H1 (cell line): ENCODE measurements at regions not wholly inside any gene's neighbourhood (a gene's known extent, or its start where the extent isn't known, plus 50 kb on each side); places are given as distances from the start of the nearest gene placed in this dataset.

Experiments
- CTCF ChIA-PET: fragments of 300-600 bp; sonication (Branson Sonifier 250); formaldehyde crosslinking; loops from one replicate; lab custom pipeline; 2021; ENCODE audit not compliant: partially characterized antibody; lab: Charles Lee
- POLR2A ChIA-PET: fragments of 300-600 bp; sonication (Branson Sonifier 250); formaldehyde crosslinking; loops from one replicate; lab custom pipeline; 2021; ENCODE audit warnings: inconsistent platforms; ENCODE audit not compliant: partially characterized antibody; lab: Charles Lee
- DNase-seq, 2 experiments: peaks; one replicate each; pipeline versions ENCODE4 v3.0.0 to v3.0.0-alpha.2; 2010 to 2022; ENCODE audit warnings: low spot score in 2 of 2, low read depth in 1 of 2, mixed read lengths in 1 of 2
- FAIRE-seq: peaks from 2 replicates; lab custom pipeline; 2011; peaks lifted over from hg19 to GRCh38; lab: Jason Lieb, UNC
- H2AFZ ChIP-seq: 2 replicates; pipeline ENCODE4 v1.8.1; 2012; ENCODE audit warnings: low read length, inconsistent platforms
- H2AK5ac ChIP-seq: 2 replicates; pipeline ENCODE4 v1.6.1; 2013; ENCODE audit warnings: low read depth, low read length
- H2BK120ac ChIP-seq: replicated peaks from 2 replicates; pipeline ENCODE3; 2013; ENCODE audit warnings: low read depth, low read length, inconsistent platforms
- H2BK12ac ChIP-seq: 2 replicates; pipeline ENCODE4 v1.6.1; 2013; ENCODE audit warnings: low read depth, low read length
- H2BK15ac ChIP-seq: 2 replicates; pipeline ENCODE4 v1.6.1; 2013; ENCODE audit warnings: low read length
- H2BK20ac ChIP-seq: 2 replicates; pipeline ENCODE4 v1.6.1; 2013; ENCODE audit warnings: low read length
- H2BK5ac ChIP-seq: 2 replicates; pipeline ENCODE4 v1.6.1; 2013; ENCODE audit warnings: low read depth, low read length
- H3K14ac ChIP-seq: 2 replicates; pipeline ENCODE4 v1.6.1; 2013; ENCODE audit warnings: inconsistent platforms; ENCODE audit not compliant: insufficient read length
- H3K18ac ChIP-seq: 2 replicates; pipeline ENCODE4 v1.6.1; 2013; ENCODE audit warnings: low read length; ENCODE audit errors: extremely low read depth
- H3K23ac ChIP-seq: 2 replicates; pipeline ENCODE4 v1.6.1; 2013; ENCODE audit warnings: inconsistent platforms; ENCODE audit not compliant: insufficient read length
- H3K23me2 ChIP-seq: 2 replicates; pipeline ENCODE4 v1.6.1; 2013; ENCODE audit warnings: low read depth, low read length
- H3K27ac ChIP-seq: 2 replicates; pipeline ENCODE4 v1.6.1; 2011; ENCODE audit warnings: low read depth, low read length, inconsistent platforms
- H3K27me3 ChIP-seq, 4 experiments: replicated peaks in 1 of 4; 1 replicate in 1 of 4; 2 replicates in 3 of 4; pipeline versions ENCODE4 v1.6.1 to v1.8.1; 2011 to 2013; ENCODE audit warnings: low read length in 3 of 4, mild to moderate bottlenecking in 3 of 4, inconsistent platforms in 2 of 4, mixed read lengths in 2 of 4, moderate library complexity in 1 of 4; ENCODE audit not compliant: control insufficient read depth in 3 of 4, insufficient read depth in 3 of 4; ENCODE audit errors: extremely low read depth in 1 of 4
- H3K36me3 ChIP-seq, 4 experiments: 2 replicates each; pipeline versions ENCODE4 v1.6.1 to v1.8.1; 2011 to 2013; ENCODE audit warnings: mild to moderate bottlenecking in 4 of 4, low read length in 3 of 4, moderate library complexity in 2 of 4, control low read depth in 1 of 4, inconsistent platforms in 1 of 4; ENCODE audit not compliant: insufficient read depth in 4 of 4, control insufficient read depth in 2 of 4
- H3K4ac ChIP-seq: replicated peaks from 2 replicates; pipeline ENCODE3; 2013; ENCODE audit warnings: low read length, low read depth, mixed read lengths, inconsistent platforms; ENCODE audit not compliant: insufficient read length
- H3K4me1 ChIP-seq, 4 experiments: replicated peaks in 1 of 4; 1 replicate in 1 of 4; 2 replicates in 3 of 4; pipeline versions ENCODE4 v1.6.1 to v1.8.1; 2011 to 2013; ENCODE audit warnings: low read length in 3 of 4, inconsistent platforms in 2 of 4, mixed read lengths in 1 of 4; ENCODE audit not compliant: insufficient read depth in 4 of 4, control insufficient read depth in 3 of 4
- H3K4me2 ChIP-seq, 2 experiments: 2 replicates each; pipeline versions ENCODE4 v1.6.1 to v1.8.1; 2011 to 2013; ENCODE audit warnings: low read depth in 2 of 2, low read length in 2 of 2, control low read depth in 1 of 2, inconsistent platforms in 1 of 2, mild to moderate bottlenecking in 1 of 2; ENCODE audit not compliant: insufficient read depth in 1 of 2
- H3K4me3 ChIP-seq, 4 experiments: fragments of 200-600, 300-600 bp in 1 of 4; sonication (generic), shearing (Covaris generic), sonication (Bioruptor Twin) in 1 of 4; 2 replicates each; pipeline versions ENCODE4 v1.5.1 to v1.8.1; 2011 to 2016; ENCODE audit warnings: low read length in 4 of 4, low read depth in 3 of 4, control low read depth in 2 of 4, inconsistent platforms in 2 of 4, mild to moderate bottlenecking in 2 of 4, mixed read lengths in 1 of 4, moderate library complexity in 1 of 4; ENCODE audit not compliant: insufficient read depth in 2 of 4; ENCODE audit errors: extremely low read depth in 1 of 4
- H3K56ac ChIP-seq: replicated peaks from 2 replicates; pipeline ENCODE3; 2013; ENCODE audit warnings: low read depth, mild to moderate bottlenecking, mixed read lengths, low read length, inconsistent platforms; ENCODE audit not compliant: insufficient read length
- H3K79me1 ChIP-seq: 2 replicates; pipeline ENCODE4 v1.6.1; 2013; ENCODE audit warnings: low read depth, low read length, control low read depth
- H3K79me2 ChIP-seq, 2 experiments: 2 replicates each; pipeline versions ENCODE4 v1.6.1 to v1.8.1; 2012 to 2013; ENCODE audit warnings: low read length in 2 of 2, mild to moderate bottlenecking in 2 of 2, inconsistent platforms in 1 of 2; ENCODE audit not compliant: insufficient read depth in 2 of 2, control insufficient read depth in 1 of 2
- H3K9ac ChIP-seq, 4 experiments: replicated peaks in 1 of 4; 1 replicate in 1 of 4; 2 replicates in 3 of 4; pipeline versions ENCODE4 v1.6.1 to v1.8.1; 2011 to 2013; ENCODE audit warnings: low read depth in 3 of 4, low read length in 3 of 4, control low read depth in 2 of 4, mild to moderate bottlenecking in 2 of 4, moderate library complexity in 2 of 4, inconsistent platforms in 1 of 4; ENCODE audit errors: extremely low read depth in 1 of 4
- H3K9me3 ChIP-seq, 2 experiments: 2 replicates each; pipeline versions ENCODE4 v1.6.1 to v1.8.1; 2012 to 2013; ENCODE audit warnings: mild to moderate bottlenecking in 2 of 2, moderate library complexity in 2 of 2, control low read depth in 1 of 2, inconsistent platforms in 1 of 2, low read depth in 1 of 2, low read length in 1 of 2, mixed read lengths in 1 of 2; ENCODE audit not compliant: insufficient read depth in 2 of 2
- H4K20me1 ChIP-seq, 2 experiments: replicated peaks in 1 of 2; 2 replicates each; pipeline versions ENCODE3 to v1.8.1; 2011 to 2013; ENCODE audit warnings: inconsistent platforms in 2 of 2, low read length in 2 of 2, mild to moderate bottlenecking in 1 of 2; ENCODE audit not compliant: insufficient read depth in 2 of 2, control insufficient read depth in 1 of 2
- H4K5ac ChIP-seq: 2 replicates; pipeline ENCODE4 v1.6.1; 2013; ENCODE audit warnings: low read length, low read depth, mixed read lengths, inconsistent platforms; ENCODE audit not compliant: insufficient read length
- H4K8ac ChIP-seq: 2 replicates; pipeline ENCODE4 v1.8.0; 2013; ENCODE audit warnings: mild to moderate bottlenecking, moderate library complexity, low read length, inconsistent platforms; ENCODE audit not compliant: insufficient read depth; ENCODE audit errors: extremely low read depth
- H4K91ac ChIP-seq: replicated peaks from 2 replicates; pipeline ENCODE3; 2013; ENCODE audit warnings: low read length, mixed read lengths, inconsistent platforms; ENCODE audit not compliant: insufficient read length
- CBX5 ChIP-seq: fragments of 300-800, 300-1000 bp; sonication (generic); IDR thresholded peaks from 2 replicates; pipeline ENCODE4 v1.7.1; 2016; ENCODE audit warnings: antibody characterized with exemption, low read length, low read depth
- CREB1 ChIP-seq: IDR thresholded peaks from 2 replicates; pipeline ENCODE4 v1.6.1; 2012; ENCODE audit warnings: inconsistent platforms
- CTBP2 ChIP-seq: IDR thresholded peaks from 2 replicates; pipeline ENCODE4 v1.7.0; 2011; ENCODE audit warnings: borderline replicate concordance, mild to moderate bottlenecking, moderate library complexity, mixed read lengths, low read length; ENCODE audit not compliant: insufficient read depth, insufficient read length
- CTCF ChIP-seq, 3 experiments: IDR thresholded peaks; 1 replicate in 2 of 3; 2 replicates in 1 of 3; pipeline versions ENCODE4 v1.5.1 to v1.6.1; 2011; ENCODE audit warnings: low read length in 3 of 3, mild to moderate bottlenecking in 3 of 3, inconsistent platforms in 2 of 3, low read depth in 1 of 3, moderate library complexity in 1 of 3; ENCODE audit not compliant: insufficient read depth in 1 of 3; ENCODE audit errors: control extremely low read depth in 1 of 3
- SIRT6 ChIP-seq: IDR thresholded peaks from one replicate; pipeline ENCODE4 v1.7.1; 2012; ENCODE audit warnings: low read length, inconsistent platforms

GRCh38 chr17:34172390-34172918, 82.6 kb upstream of the CCL2 start:
- Histone ChIP-seq H2BK120ac (no peak overlapping the region), H2AFZ (no peak overlapping the region), H2BK12ac (no peak overlapping the region), H3K18ac (no peak overlapping the region), H3K79me1 (no peaks in the 10 kb centered on the region), H3K27me3 (no peaks in the 10 kb centered on the region), H3K9ac (no peak overlapping the region), H4K20me1 (no peaks in the 10 kb centered on the region), H3K23me2 (no peaks in the 10 kb centered on the region), H3K4me3 (no peak overlapping the region), H2BK20ac (no peak overlapping the region), H3K9me3 (peaks cover 5 to 9% of the 10 kb centered on the region in 2 experiments; a peak in 2 of 4 replicates), H3K23ac (no peak overlapping the region), H3K27ac (no peak overlapping the region), H3K56ac (no peak overlapping the region), H4K91ac (no peak overlapping the region), H3K4ac (no peak overlapping the region), H3K36me3 (no peaks in the 10 kb centered on the region), H3K14ac (no peak overlapping the region), H2BK15ac (no peak overlapping the region), H3K4me2 (no peak overlapping the region), H4K5ac (no peak overlapping the region), H3K79me2 (no peaks in the 10 kb centered on the region), H4K8ac (no peak overlapping the region), H3K4me1 (peaks cover 0 to under 1% (median under 1%) of the 10 kb centered on the region in 4 experiments; a peak in 3 of 7 replicates), H2BK5ac (no peak overlapping the region), H2AK5ac (no peak overlapping the region)
- TF ChIP-seq CREB1 (no peak), SIRT6 (no peak), CBX5 (no peak), CTCF (IDR thresholded peaks at IDR 0.05; ENCODE audit: control extremely low read depth in 1 of 3, insufficient read depth in 1 of 3, low read depth in 1 of 3, low read length in 3 of 3) (no peak), CTBP2 (no peak)
- ChIA-PET CTCF (interaction anchor here (1.5 to 4.9 kb wide), 12 partner anchors 10 to 446 kb away, joined by 4 to 58 read pairs (median 8); partner anchors contain the start of gene CCL1), POLR2A (interaction anchor here (2.2 kb wide), 1 partner anchor 15 kb away, joined by 10 read pairs; no protein-coding TSS in a partner anchor)
- no peak for FAIRE-seq
- DNase-seq: no peak
